CD8-positive, alpha-beta memory T cell (primary cell): ENCODE measurements at regions not wholly inside any gene's neighbourhood (a gene's known extent, or its start where the extent isn't known, plus 50 kb on each side); places are given as distances from the start of the nearest gene placed in this dataset.

ENCODE experiments used
- CTCF ChIA-PET: fragments of 350-600 bp; sonication (Branson Sonifier 250); formaldehyde crosslinking; loops from one replicate; lab custom pipeline; 2021; ENCODE audit warnings: antibody characterized with exemption; lab: Charles Lee
- POLR2A ChIA-PET: fragments of 350-600 bp; sonication (Branson Sonifier 250); formaldehyde crosslinking; loops from one replicate; lab custom pipeline; 2021; ENCODE audit warnings: antibody characterized with exemption; lab: Charles Lee
- DNase-seq, 5 donors: peaks; one replicate each; pipeline versions ENCODE4 v3.0.0 to v3.0.0-alpha.2; 2020 to 2022; ENCODE audit warnings: mixed read lengths in 1 of 5
- H3K27ac ChIP-seq: one replicate; pipeline ENCODE4 v1.7.0; 2013; ENCODE audit warnings: low read depth, mild to moderate bottlenecking, low read length, moderate library complexity
- H3K27me3 ChIP-seq: 2 replicates; pipeline ENCODE4 v1.7.0; 2013; ENCODE audit warnings: low read length, mild to moderate bottlenecking; ENCODE audit not compliant: insufficient read depth, poor library complexity, severe bottlenecking
- H3K36me3 ChIP-seq: 2 replicates; pipeline ENCODE4 v1.7.0; 2013; ENCODE audit warnings: mild to moderate bottlenecking, low read length, moderate library complexity; ENCODE audit not compliant: insufficient read depth
- H3K4me1 ChIP-seq: 2 replicates; pipeline ENCODE4 v1.7.0; 2013; ENCODE audit warnings: mild to moderate bottlenecking, low read length, moderate library complexity; ENCODE audit not compliant: insufficient read depth
- H3K4me3 ChIP-seq: 2 replicates; pipeline ENCODE4 v1.7.0; 2013; ENCODE audit warnings: mild to moderate bottlenecking, low read length
- H3K9me3 ChIP-seq: 2 replicates; pipeline ENCODE4 v1.7.0; 2013; ENCODE audit warnings: mild to moderate bottlenecking, low read length
- H3K27ac Mint-ChIP-seq, 8 donors: one replicate each; pipeline ENCODE4 v1.8.0; 2020 to 2021; ENCODE audit warnings: mixed read lengths in 8 of 8, mild to moderate bottlenecking in 6 of 8, inconsistent platforms in 3 of 8, moderate library complexity in 3 of 8
- H3K27me3 Mint-ChIP-seq, 2 donors: one replicate each; pipeline ENCODE4 v1.8.0; 2020 to 2021; ENCODE audit warnings: mixed read lengths in 2 of 2, mild to moderate bottlenecking in 1 of 2, moderate library complexity in 1 of 2
- H3K36me3 Mint-ChIP-seq, 3 donors: one replicate each; pipeline ENCODE4 v1.8.0; 2020 to 2021; ENCODE audit warnings: mixed read lengths in 3 of 3, inconsistent platforms in 1 of 3, mild to moderate bottlenecking in 1 of 3
- H3K4me1 Mint-ChIP-seq, 3 donors: one replicate each; pipeline ENCODE4 v1.8.0; 2020 to 2021; ENCODE audit warnings: mixed read lengths in 3 of 3, inconsistent platforms in 1 of 3, mild to moderate bottlenecking in 1 of 3
- H3K4me3 Mint-ChIP-seq, 7 donors: one replicate each; pipeline ENCODE4 v1.8.0; 2020 to 2021; ENCODE audit warnings: mixed read lengths in 7 of 7, mild to moderate bottlenecking in 6 of 7, moderate library complexity in 4 of 7, inconsistent platforms in 2 of 7
- H3K9me3 Mint-ChIP-seq, 5 donors: one replicate each; pipeline ENCODE4 v1.8.0; 2020 to 2022; ENCODE audit warnings: mixed read lengths in 5 of 5, mild to moderate bottlenecking in 3 of 5, moderate library complexity in 2 of 5, inconsistent platforms in 1 of 5

- Histone ChIP-seq H3K4me3 (no peak overlapping the region), H3K4me1 (no peaks in the 10 kb centered on the region), H3K27ac (no peak overlapping the region), H3K36me3 (no peaks in the 10 kb centered on the region), H3K27me3 (no peaks in the 10 kb centered on the region), H3K9me3 (no peaks in the 10 kb centered on the region)
- Mint-ChIP-seq H3K4me3 (no peak overlapping the region), H3K27ac (no peak overlapping the region), H3K4me1 (no peaks in the 10 kb centered on the region), H3K9me3 (peaks cover 5 to 36% (median 11%) of the 10 kb centered on the region in 5 donors), H3K36me3 (no peaks in the 10 kb centered on the region), H3K27me3 (no peaks in the 10 kb centered on the region)
- ChIA-PET POLR2A (no interaction called here), CTCF (no interaction called here)
- DNase-seq: no peak
Measured at GRCh38 chr5:28286566-28286965, 1248.2 kb upstream of the CDH9 start.

GRCh38 chr5:28284788-28285187 is 1246.4 kb upstream of the CDH9 start:
- Mint-ChIP-seq H3K4me1 (no peaks in the 10 kb centered on the region), H3K36me3 (no peaks in the 10 kb centered on the region), H3K4me3 (no peak overlapping the region), H3K9me3 (peaks cover 5 to 41% (median 12%) of the 10 kb centered on the region in 5 donors), H3K27ac (no peak overlapping the region), H3K27me3 (no peaks in the 10 kb centered on the region)
- ChIA-PET POLR2A (no interaction called here), CTCF (no interaction called here)
- Histone ChIP-seq H3K4me3 (no peak overlapping the region), H3K36me3 (no peaks in the 10 kb centered on the region), H3K9me3 (no peaks in the 10 kb centered on the region), H3K4me1 (no peaks in the 10 kb centered on the region), H3K27ac (no peak overlapping the region), H3K27me3 (no peaks in the 10 kb centered on the region)
- no peak for DNase-seq

GRCh38 chr5:28281351-28281750 is 1243.0 kb upstream of the CDH9 start:
- ChIA-PET CTCF (no interaction called here), POLR2A (no interaction called here)
- H3K9me3 ChIP-seq: no peaks in the 10 kb centered on the region
- DNase-seq: no peak
- H3K4me3 ChIP-seq: no peak overlapping the region
- H3K9me3 Mint-ChIP-seq: peaks cover 3 to 48% (median 13%) of the 10 kb centered on the region in 5 donors
- H3K27me3 Mint-ChIP-seq: no peaks in the 10 kb centered on the region
- no peaks in the 10 kb centered on the region for H3K4me1 Mint-ChIP-seq
- H3K4me1 ChIP-seq: no peaks in the 10 kb centered on the region
- no peak overlapping the region for H3K4me3 Mint-ChIP-seq
- H3K27me3 ChIP-seq: no peaks in the 10 kb centered on the region
- H3K27ac ChIP-seq: no peak overlapping the region
- H3K36me3 Mint-ChIP-seq: no peaks in the 10 kb centered on the region
- no peaks in the 10 kb centered on the region for H3K36me3 ChIP-seq
- H3K27ac Mint-ChIP-seq: no peak overlapping the region

GRCh38 chr5:28275931-28276330 is 1237.5 kb upstream of the CDH9 start:
- Mint-ChIP-seq H3K4me1 (no peaks in the 10 kb centered on the region), H3K4me3 (no peak overlapping the region), H3K9me3 (peaks cover 4 to 26% (median 15%) of the 10 kb centered on the region in 5 donors), H3K27ac (no peak overlapping the region), H3K36me3 (no peaks in the 10 kb centered on the region), H3K27me3 (no peaks in the 10 kb centered on the region)
- no peaks in the 10 kb centered on the region for H3K36me3 ChIP-seq
- no peak for DNase-seq
- no peaks in the 10 kb centered on the region for H3K4me1 ChIP-seq
- POLR2A ChIA-PET: no interaction called here
- no peak overlapping the region for H3K4me3 ChIP-seq
- CTCF ChIA-PET: no interaction called here
- H3K27ac ChIP-seq: no peak overlapping the region
- no peaks in the 10 kb centered on the region for H3K9me3 ChIP-seq
- no peaks in the 10 kb centered on the region for H3K27me3 ChIP-seq

- Mint-ChIP-seq H3K36me3 (no peaks in the 10 kb centered on the region), H3K4me1 (no peaks in the 10 kb centered on the region)
- no peaks in the 10 kb centered on the region for H3K9me3 ChIP-seq
Measured at GRCh38 chr5:28269978-28270377, 1231.6 kb upstream of the CDH9 start.

DNA sequence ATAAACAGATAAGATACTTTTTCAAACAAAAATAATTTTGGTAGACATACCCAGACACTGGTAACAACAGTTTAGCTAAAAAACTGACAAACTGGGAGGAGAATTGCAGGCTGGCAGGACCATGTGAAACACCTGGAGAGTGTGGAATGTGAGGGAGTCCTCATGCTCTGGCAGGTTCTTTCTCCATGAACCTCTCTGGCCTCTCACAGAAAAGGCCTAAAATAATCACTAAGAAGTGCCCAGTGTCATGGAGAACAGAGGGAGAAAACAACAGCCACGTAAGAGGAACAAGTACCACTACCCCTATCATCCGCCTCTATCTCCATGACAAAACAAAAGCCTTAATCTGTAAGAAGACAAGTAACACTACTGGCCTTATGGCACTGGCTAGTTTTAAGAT is 1227.5 kb upstream of the CDH9 start:
- DNase-seq: no peak
- no peak overlapping the region for H3K4me3 ChIP-seq
- Mint-ChIP-seq H3K4me3 (no peak overlapping the region), H3K27me3 (no peaks in the 10 kb centered on the region), H3K36me3 (no peaks in the 10 kb centered on the region), H3K4me1 (no peaks in the 10 kb centered on the region), H3K9me3 (peaks cover 8 to 26% (median 14%) of the 10 kb centered on the region in 5 donors), H3K27ac (no peak overlapping the region)
- no peaks in the 10 kb centered on the region for H3K9me3 ChIP-seq
- POLR2A ChIA-PET: no interaction called here
- no peak overlapping the region for H3K27ac ChIP-seq
- H3K4me1 ChIP-seq: no peaks in the 10 kb centered on the region
- CTCF ChIA-PET: no interaction called here
- H3K27me3 ChIP-seq: no peaks in the 10 kb centered on the region
- H3K36me3 ChIP-seq: no peaks in the 10 kb centered on the region

More at GRCh38 chr5:28269978-28270377, 1231.6 kb upstream of the CDH9 start:
- DNase-seq: no peak
- Mint-ChIP-seq H3K9me3 (peaks cover 10 to 30% (median 20%) of the 10 kb centered on the region in 5 donors), H3K4me3 (no peak overlapping the region), H3K27ac (no peak overlapping the region), H3K27me3 (no peaks in the 10 kb centered on the region)
- ChIA-PET POLR2A (no interaction called here), CTCF (no interaction called here)
- H3K4me1 ChIP-seq: no peaks in the 10 kb centered on the region
- no peaks in the 10 kb centered on the region for H3K27me3 ChIP-seq
- H3K27ac ChIP-seq: no peak overlapping the region
- H3K36me3 ChIP-seq: no peaks in the 10 kb centered on the region
- no peak overlapping the region for H3K4me3 ChIP-seq

DNA sequence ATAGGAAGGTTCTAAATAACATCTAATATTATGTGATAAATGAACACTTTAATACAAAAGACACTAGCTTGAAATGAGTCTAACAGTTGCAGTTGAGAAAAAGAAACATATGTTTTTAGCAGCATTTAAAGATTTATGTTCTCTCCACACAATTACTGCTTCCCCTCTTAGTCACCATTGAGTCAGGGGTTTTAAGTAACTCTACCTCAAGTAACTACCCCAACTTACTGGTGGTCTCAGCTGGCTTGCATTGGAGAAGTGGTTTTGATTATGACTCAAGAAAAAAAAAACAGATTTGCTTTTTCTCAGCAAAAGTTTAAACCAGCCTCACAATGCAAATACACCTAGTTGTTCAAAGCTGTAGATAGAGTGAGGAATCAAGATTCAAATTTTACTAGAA is 1216.5 kb upstream of the CDH9 start:
- ChIA-PET POLR2A (no interaction called here), CTCF (no interaction called here)
- Mint-ChIP-seq H3K27ac (no peak overlapping the region), H3K4me1 (no peaks in the 10 kb centered on the region), H3K27me3 (peaks cover 0 to 1% of the 10 kb centered on the region in 2 donors), H3K4me3 (no peak overlapping the region), H3K9me3 (peaks cover 6 to 28% (median 10%) of the 10 kb centered on the region in 5 donors), H3K36me3 (no peaks in the 10 kb centered on the region)
- H3K4me1 ChIP-seq: no peaks in the 10 kb centered on the region
- DNase-seq: no peak
- no peak overlapping the region for H3K27ac ChIP-seq
- H3K36me3 ChIP-seq: no peaks in the 10 kb centered on the region
- no peaks in the 10 kb centered on the region for H3K9me3 ChIP-seq
- H3K27me3 ChIP-seq: no peaks in the 10 kb centered on the region
- H3K4me3 ChIP-seq: no peak overlapping the region

DNA sequence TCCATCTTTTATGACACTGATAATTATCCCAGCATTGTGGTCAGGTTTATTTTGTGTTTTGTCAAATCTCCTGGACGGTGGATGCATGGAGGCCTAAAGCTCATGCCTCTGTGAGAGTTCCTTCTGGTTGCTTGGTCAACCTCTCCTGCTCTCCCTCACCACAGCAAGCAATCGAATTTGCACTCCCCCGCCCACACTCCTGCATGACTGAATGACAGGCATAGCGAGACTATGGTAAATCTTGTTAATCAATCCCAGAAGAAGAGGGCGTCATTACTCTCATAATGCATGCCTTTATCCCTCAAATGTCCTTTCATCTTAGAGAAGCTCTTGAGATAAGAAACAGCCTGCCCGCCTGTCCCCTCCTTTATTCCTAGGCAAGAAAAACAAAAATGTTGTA is 1215.0 kb upstream of the CDH9 start:
- H3K4me3 ChIP-seq: no peak overlapping the region
- no peak for DNase-seq
- no peak overlapping the region for H3K4me3 Mint-ChIP-seq
- H3K36me3 Mint-ChIP-seq: no peaks in the 10 kb centered on the region
- POLR2A ChIA-PET: no interaction called here
- CTCF ChIA-PET: no interaction called here
- H3K27ac ChIP-seq: no peak overlapping the region
- H3K27ac Mint-ChIP-seq: no peak overlapping the region
- no peaks in the 10 kb centered on the region for H3K4me1 Mint-ChIP-seq
- no peaks in the 10 kb centered on the region for H3K27me3 ChIP-seq
- no peaks in the 10 kb centered on the region for H3K4me1 ChIP-seq
- no peaks in the 10 kb centered on the region for H3K9me3 ChIP-seq
- peaks cover 5 to 35% (median 9%) of the 10 kb centered on the region in 5 donors for H3K9me3 Mint-ChIP-seq
- H3K36me3 ChIP-seq: no peaks in the 10 kb centered on the region
- peaks cover 0 to 1% of the 10 kb centered on the region in 2 donors for H3K27me3 Mint-ChIP-seq
